Liver (tissue), 8 donors: ENCODE measurements at regions not wholly inside any gene's neighbourhood (a gene's known extent, or its start where the extent isn't known, plus 50 kb on each side); places are given as distances from the start of the nearest gene placed in this dataset.

Source experiments
- DNase-seq: peaks from one replicate; pipeline ENCODE4 v3.0.0-alpha.2; 2017; ENCODE audit warnings: low spot score
- H3K27ac ChIP-seq, 2 donors: one replicate each; pipeline ENCODE4 v1.7.0; 2013; ENCODE audit warnings: inconsistent platforms in 2 of 2, low read length in 2 of 2, control low read depth in 1 of 2, low read depth in 1 of 2, mild to moderate bottlenecking in 1 of 2
- H3K27me3 ChIP-seq, 4 donors: one replicate each; pipeline versions ENCODE4 v1.6.1 to v1.7.0; 2013; ENCODE audit warnings: low read length in 3 of 4, inconsistent platforms in 1 of 4, mild to moderate bottlenecking in 1 of 4, moderate library complexity in 1 of 4; ENCODE audit not compliant: control insufficient read depth in 4 of 4, insufficient read depth in 4 of 4
- H3K36me3 ChIP-seq, 4 donors: one replicate each; pipeline versions ENCODE4 v1.6.1 to v1.7.0; 2013; ENCODE audit warnings: low read length in 3 of 4, mild to moderate bottlenecking in 3 of 4, low read depth in 1 of 4, moderate library complexity in 1 of 4; ENCODE audit not compliant: control insufficient read depth in 4 of 4, insufficient read depth in 3 of 4
- H3K4me1 ChIP-seq, 4 donors: one replicate each; pipeline versions ENCODE4 v1.6.1 to v1.7.0; 2013; ENCODE audit warnings: low read length in 3 of 4, mild to moderate bottlenecking in 3 of 4, moderate library complexity in 1 of 4; ENCODE audit not compliant: control insufficient read depth in 4 of 4, insufficient read depth in 4 of 4
- H3K4me3 ChIP-seq, 3 donors: one replicate each; pipeline versions ENCODE4 v1.6.1 to v1.7.0; 2013; ENCODE audit warnings: low read length in 3 of 3, control low read depth in 1 of 3, low read depth in 1 of 3, mild to moderate bottlenecking in 1 of 3
- H3K9ac ChIP-seq, 2 donors: one replicate each; pipeline ENCODE4 v1.7.0; 2013; ENCODE audit warnings: low read length in 2 of 2, mild to moderate bottlenecking in 2 of 2, moderate library complexity in 2 of 2, control low read depth in 1 of 2, low read depth in 1 of 2
- H3K9me3 ChIP-seq, 4 donors: one replicate each; pipeline versions ENCODE4 v1.6.1 to v1.7.0; 2013; ENCODE audit warnings: low read length in 3 of 4; ENCODE audit not compliant: control insufficient read depth in 4 of 4
- ATF3 ChIP-seq: IDR thresholded peaks from 2 replicates; pipeline ENCODE4 v1.6.1; 2016; ENCODE audit warnings: antibody characterized with exemption
- CTCF ChIP-seq: fragments of 150-350 bp; IDR thresholded peaks from 2 replicates; pipeline ENCODE4 v1.5.1; 2017; ENCODE audit warnings: improper control_type of control experiment, low read depth, low read length; ENCODE audit not compliant: missing input control
- EGR1 ChIP-seq, 2 donors: IDR thresholded peaks; 2 replicates each; pipeline ENCODE4 v1.6.1; 2016 to 2018; ENCODE audit warnings: antibody characterized with exemption in 2 of 2, low read depth in 2 of 2
- FOXA1 ChIP-seq: IDR thresholded peaks from 2 replicates; pipeline ENCODE4 v1.6.1; 2016; ENCODE audit warnings: antibody characterized with exemption
- FOXA2 ChIP-seq: IDR thresholded peaks from 2 replicates; pipeline ENCODE4 v1.6.1; 2016; ENCODE audit warnings: antibody characterized with exemption
- GABPA ChIP-seq, 2 donors: IDR thresholded peaks in 1 of 2; conservative IDR thresholded peaks in 1 of 2; 2 replicates each; pipeline ENCODE4 v1.6.1; 2016; ENCODE audit warnings: antibody characterized with exemption in 2 of 2, mild to moderate bottlenecking in 1 of 2, moderate library complexity in 1 of 2
- HNF4A ChIP-seq, 2 donors: conservative IDR thresholded peaks; 2 replicates each; pipeline ENCODE4 v1.6.1; 2016; ENCODE audit warnings: antibody characterized with exemption in 2 of 2, mild to moderate bottlenecking in 2 of 2
- HNF4G ChIP-seq: IDR thresholded peaks from 2 replicates; pipeline ENCODE4 v1.6.1; 2016; ENCODE audit warnings: antibody characterized with exemption
- JUND ChIP-seq, 2 donors: IDR thresholded peaks; 2 replicates each; pipeline ENCODE4 v1.6.1; 2016; ENCODE audit warnings: antibody characterized with exemption in 2 of 2
- MAX ChIP-seq: IDR thresholded peaks from 2 replicates; pipeline ENCODE4 v1.6.1; 2016; ENCODE audit warnings: antibody characterized with exemption
- NR2F2 ChIP-seq: IDR thresholded peaks from 2 replicates; pipeline ENCODE4 v1.6.1; 2016; ENCODE audit warnings: antibody characterized with exemption
- RAD21 ChIP-seq, 2 donors: IDR thresholded peaks; 2 replicates each; pipeline ENCODE4 v1.6.1; 2016; ENCODE audit warnings: antibody characterized with exemption in 2 of 2, mild to moderate bottlenecking in 2 of 2
- RXRA ChIP-seq, 2 donors: IDR thresholded peaks; 2 replicates each; pipeline ENCODE4 v1.6.1; 2017 to 2018; ENCODE audit warnings: antibody characterized with exemption in 2 of 2, mild to moderate bottlenecking in 1 of 2
- SP1 ChIP-seq: IDR thresholded peaks from 2 replicates; pipeline ENCODE4 v1.6.1; 2018; ENCODE audit warnings: antibody characterized with exemption, mild to moderate bottlenecking
- TAF1 ChIP-seq: conservative IDR thresholded peaks from 2 replicates; pipeline ENCODE4 v1.6.1; 2016; ENCODE audit warnings: antibody characterized with exemption, mild to moderate bottlenecking
- YY1 ChIP-seq: IDR thresholded peaks from 2 replicates; pipeline ENCODE4 v1.6.1; 2016; ENCODE audit warnings: antibody characterized with exemption, mild to moderate bottlenecking
- ZBTB33 ChIP-seq: IDR thresholded peaks from 2 replicates; pipeline ENCODE4 v1.6.1; 2016; ENCODE audit warnings: antibody characterized with exemption
- WGBS: extraction: QIAGEN DNeasy Blood & Tissue Kit; methylation state at CpG from one replicate; pipeline ENCODE4 v1.1.7; 2013; 5-methylcytosine and 5-hydroxymethylcytosine counted together
- donor health status: healthy.
- donor health status: healthy.
- donor health status: healthy.
- donor health status: healthy.
- donor health status: healthy.

GRCh38 chr3:44011680-44012079 is 230.0 kb upstream of the TOPAZ1 start:
- Histone ChIP-seq H3K27ac (no peak overlapping the region), H3K4me3 (no peak overlapping the region), H3K4me1 (no peaks in the 10 kb centered on the region), H3K36me3 (no peaks in the 10 kb centered on the region), H3K9ac (no peak overlapping the region), H3K27me3 (no peaks in the 10 kb centered on the region), H3K9me3 (no peaks in the 10 kb centered on the region)
- no peak for DNase-seq
- no peak for TF ChIP-seq NR2F2
- no peak for TF ChIP-seq GABPA (IDR thresholded peaks at IDR 0.05 in 1 of 2, conservative IDR thresholded peaks at IDR 0.05 in 1 of 2)
- TF ChIP-seq HNF4A (conservative IDR thresholded peaks at IDR 0.05): no peak
- TF ChIP-seq ATF3: no peak
- TF ChIP-seq FOXA1: no peak
- TF ChIP-seq SP1: no peak
- no peak for TF ChIP-seq TAF1
- TF ChIP-seq EGR1 (IDR thresholded peaks at IDR 0.05; ENCODE audit: low read depth in 2 of 2): no peak
- no peak for TF ChIP-seq RXRA (IDR thresholded peaks at IDR 0.05)
- no peak for TF ChIP-seq MAX
- no peak for TF ChIP-seq JUND (IDR thresholded peaks at IDR 0.05)
- no peak for TF ChIP-seq FOXA2
- TF ChIP-seq YY1: no peak
- TF ChIP-seq ZBTB33: no peak
- no peak for TF ChIP-seq RAD21 (IDR thresholded peaks at IDR 0.05)
- no peak for TF ChIP-seq CTCF
- WGBS: 92% methylated on average over 10 of the region's 10 CpGs

GRCh38 chr3:44012160-44012899 is 229.4 kb upstream of the TOPAZ1 start:
- DNase-seq: no peak
- no peaks in the 10 kb centered on the region for H3K36me3 ChIP-seq
- H3K27ac ChIP-seq: no peak overlapping the region
- WGBS: 92% methylated on average over 13 of the region's 13 CpGs
- no peak overlapping the region for H3K9ac ChIP-seq
- no peak overlapping the region for H3K4me3 ChIP-seq
- H3K4me1 ChIP-seq: no peaks in the 10 kb centered on the region
- no peak for TF ChIP-seq CTCF
- no peak for TF ChIP-seq HNF4A (conservative IDR thresholded peaks at IDR 0.05)
- TF ChIP-seq RXRA (IDR thresholded peaks at IDR 0.05): no peak
- no peak for TF ChIP-seq YY1
- no peak for TF ChIP-seq GABPA (IDR thresholded peaks at IDR 0.05 in 1 of 2, conservative IDR thresholded peaks at IDR 0.05 in 1 of 2)
- no peak for TF ChIP-seq FOXA1
- TF ChIP-seq HNF4G: no peak
- no peak for TF ChIP-seq NR2F2
- no peak for TF ChIP-seq ZBTB33
- no peak for TF ChIP-seq JUND (IDR thresholded peaks at IDR 0.05)
- no peak for TF ChIP-seq MAX
- no peak for TF ChIP-seq RAD21 (IDR thresholded peaks at IDR 0.05)
- no peak for TF ChIP-seq EGR1 (IDR thresholded peaks at IDR 0.05; ENCODE audit: low read depth in 2 of 2)
- TF ChIP-seq SP1: no peak
- no peaks in the 10 kb centered on the region for H3K9me3 ChIP-seq
- no peaks in the 10 kb centered on the region for H3K27me3 ChIP-seq
